Activated CD8-positive, alpha-beta memory T cell treated with anti-CD3 and anti-CD28 coated beads, Interleukin-2, amount 10 ng/mL, durations not matched to agents 7 days and 5 days (primary cell): ENCODE measurements at regions not wholly inside any gene's neighbourhood (a gene's known extent, or its start where the extent isn't known, plus 50 kb on each side); places are given as distances from the start of the nearest gene placed in this dataset.

Experiments
- ATAC-seq: fragments of 150-1000 bp; cut with Tn5 transposase; one replicate; pipeline ENCODE4 v1.10.0; 2021; ENCODE audit warnings: moderate library complexity
- CTCF ChIA-PET: fragments of 350-600 bp; sonication (Branson Sonifier 250); formaldehyde crosslinking; loops from one replicate; lab custom pipeline; 2021; ENCODE audit warnings: antibody characterized with exemption; lab: Charles Lee
- DNase-seq: peaks from one replicate; pipeline ENCODE4 v3.0.0-alpha.2; 2020
- H3K27ac Mint-ChIP-seq: one replicate; pipeline ENCODE4 v1.8.0; 2021; ENCODE audit warnings: mild to moderate bottlenecking, mixed read lengths
- H3K27me3 Mint-ChIP-seq: one replicate; pipeline ENCODE4 v1.8.0; 2021; ENCODE audit warnings: mixed read lengths
- H3K36me3 Mint-ChIP-seq: one replicate; pipeline ENCODE4 v1.8.0; 2021; ENCODE audit warnings: mild to moderate bottlenecking, mixed read lengths
- H3K4me1 Mint-ChIP-seq: one replicate; pipeline ENCODE4 v1.8.0; 2021; ENCODE audit warnings: mixed read lengths
- H3K4me3 Mint-ChIP-seq: one replicate; pipeline ENCODE4 v1.8.0; 2021; ENCODE audit warnings: mild to moderate bottlenecking, moderate library complexity, mixed read lengths
- H3K9me3 Mint-ChIP-seq: one replicate; pipeline ENCODE4 v1.8.0; 2022; ENCODE audit warnings: low read depth, mixed read lengths

- Mint-ChIP-seq H3K4me1 (no peaks in the 10 kb centered on the region), H3K27me3 (no peaks in the 10 kb centered on the region), H3K9me3 (peaks cover 3% of the 10 kb centered on the region), H3K4me3 (no peak overlapping the region), H3K36me3 (no peaks in the 10 kb centered on the region), H3K27ac (no peak overlapping the region)
- ATAC-seq = no peak
- DNase-seq = no peak
- CTCF ChIA-PET = no interaction called here
Measured at GRCh38 chr2:79275863-79276262, 116.3 kb upstream of the REG3A start.

- H3K4me1 Mint-ChIP-seq = no peaks in the 10 kb centered on the region
- H3K4me3 Mint-ChIP-seq = no peak overlapping the region
- no peaks in the 10 kb centered on the region for H3K36me3 Mint-ChIP-seq
- CTCF ChIA-PET = no interaction called here
- DNase-seq = no peak
- H3K9me3 Mint-ChIP-seq = peaks cover 6% of the 10 kb centered on the region
- H3K27ac Mint-ChIP-seq = no peak overlapping the region
- ATAC-seq = no peak
- no peaks in the 10 kb centered on the region for H3K27me3 Mint-ChIP-seq
Measured at GRCh38 chr2:79275197-79275596, 115.6 kb upstream of the REG3A start.

GRCh38 chr2:79272616-79273015 is 113.1 kb upstream of the REG3A start:
- Mint-ChIP-seq H3K4me1 (no peaks in the 10 kb centered on the region), H3K36me3 (no peaks in the 10 kb centered on the region), H3K4me3 (no peak overlapping the region)

GRCh38 chr2:79271456-79271855 is 111.9 kb upstream of the REG3A start:
- H3K27ac Mint-ChIP-seq = no peak overlapping the region
- DNase-seq = no peak
- no peaks in the 10 kb centered on the region for H3K27me3 Mint-ChIP-seq
- CTCF ChIA-PET = no interaction called here
- H3K9me3 Mint-ChIP-seq = peaks cover 6% of the 10 kb centered on the region
- H3K4me1 Mint-ChIP-seq = no peaks in the 10 kb centered on the region
- no peak for ATAC-seq
- H3K4me3 Mint-ChIP-seq = no peak overlapping the region
- no peaks in the 10 kb centered on the region for H3K36me3 Mint-ChIP-seq

More at GRCh38 chr2:79272616-79273015, 113.1 kb upstream of the REG3A start:
- H3K9me3 Mint-ChIP-seq = peaks cover 6% of the 10 kb centered on the region
- ATAC-seq (no peak), DNase-seq (no peak)
- H3K27ac Mint-ChIP-seq = no peak overlapping the region
- CTCF ChIA-PET = no interaction called here
- H3K27me3 Mint-ChIP-seq = no peaks in the 10 kb centered on the region

GRCh38 chr2:79260848-79261247 is 101.3 kb upstream of the REG3A start:
- Mint-ChIP-seq H3K36me3 (no peaks in the 10 kb centered on the region), H3K4me3 (no peak overlapping the region), H3K27ac (no peak overlapping the region), H3K9me3 (peaks cover 6% of the 10 kb centered on the region), H3K27me3 (no peaks in the 10 kb centered on the region), H3K4me1 (no peaks in the 10 kb centered on the region)
- DNase-seq (no peak), ATAC-seq (no peak)
- CTCF ChIA-PET = no interaction called here

GRCh38 chr2:79259959-79260358 is 100.4 kb upstream of the REG3A start:
- H3K27me3 Mint-ChIP-seq = no peaks in the 10 kb centered on the region
- no peaks in the 10 kb centered on the region for H3K4me1 Mint-ChIP-seq
- H3K4me3 Mint-ChIP-seq = no peak overlapping the region
- CTCF ChIA-PET = no interaction called here
- H3K27ac Mint-ChIP-seq = no peak overlapping the region
- H3K9me3 Mint-ChIP-seq = peaks cover 6% of the 10 kb centered on the region
- DNase-seq (no peak), ATAC-seq (no peak)
- H3K36me3 Mint-ChIP-seq = no peaks in the 10 kb centered on the region

GRCh38 chr2:79259296-79259695 is 99.7 kb upstream of the REG3A start:
- CTCF ChIA-PET = no interaction called here
- H3K36me3 Mint-ChIP-seq = no peaks in the 10 kb centered on the region
- H3K4me1 Mint-ChIP-seq = no peaks in the 10 kb centered on the region
- no peaks in the 10 kb centered on the region for H3K27me3 Mint-ChIP-seq
- peaks cover 6% of the 10 kb centered on the region for H3K9me3 Mint-ChIP-seq
- ATAC-seq (no peak), DNase-seq (no peak)
- no peak overlapping the region for H3K27ac Mint-ChIP-seq
- H3K4me3 Mint-ChIP-seq = no peak overlapping the region

- H3K4me1 Mint-ChIP-seq = no peaks in the 10 kb centered on the region
- no peaks in the 10 kb centered on the region for H3K9me3 Mint-ChIP-seq
- no peak for DNase-seq
- H3K4me3 Mint-ChIP-seq = no peak overlapping the region
- CTCF ChIA-PET = no interaction called here
- H3K27ac Mint-ChIP-seq = no peak overlapping the region
- H3K36me3 Mint-ChIP-seq = no peaks in the 10 kb centered on the region
- no peaks in the 10 kb centered on the region for H3K27me3 Mint-ChIP-seq
- no peak for ATAC-seq
Measured at GRCh38 chr2:79253243-79253774, 93.8 kb upstream of the REG3A start.

GRCh38 chr2:79250656-79251055 is 91.1 kb upstream of the REG3A start:
- no peak for DNase-seq
- CTCF ChIA-PET = no interaction called here
- no peak for ATAC-seq

GRCh38 chr2:79248776-79249175 is 89.2 kb upstream of the REG3A start:
- DNase-seq (no peak), ATAC-seq (no peak)
- Mint-ChIP-seq H3K27me3 (no peaks in the 10 kb centered on the region), H3K4me3 (no peak overlapping the region), H3K9me3 (peaks cover 6% of the 10 kb centered on the region), H3K27ac (no peak overlapping the region), H3K36me3 (no peaks in the 10 kb centered on the region), H3K4me1 (no peaks in the 10 kb centered on the region)
- CTCF ChIA-PET = no interaction called here

More at GRCh38 chr2:79250656-79251055, 91.1 kb upstream of the REG3A start:
- Mint-ChIP-seq H3K27me3 (no peaks in the 10 kb centered on the region), H3K4me3 (no peak overlapping the region), H3K27ac (no peak overlapping the region), H3K9me3 (peaks cover 4% of the 10 kb centered on the region), H3K36me3 (no peaks in the 10 kb centered on the region), H3K4me1 (no peaks in the 10 kb centered on the region)

GRCh38 chr2:79235135-79235534 is 75.6 kb upstream of the REG3A start:
- Mint-ChIP-seq H3K27ac (no peak overlapping the region), H3K36me3 (no peaks in the 10 kb centered on the region), H3K4me1 (no peaks in the 10 kb centered on the region), H3K27me3 (no peaks in the 10 kb centered on the region), H3K9me3 (peaks cover 2% of the 10 kb centered on the region), H3K4me3 (no peak overlapping the region)
- CTCF ChIA-PET = no interaction called here
- DNase-seq (no peak), ATAC-seq (no peak)

- H3K27me3 Mint-ChIP-seq = no peaks in the 10 kb centered on the region
- no peak for DNase-seq
- H3K4me3 Mint-ChIP-seq = no peak overlapping the region
- no peaks in the 10 kb centered on the region for H3K9me3 Mint-ChIP-seq
- H3K4me1 Mint-ChIP-seq = no peaks in the 10 kb centered on the region
- no peak for ATAC-seq
- CTCF ChIA-PET = no interaction called here
- H3K27ac Mint-ChIP-seq = no peak overlapping the region
- H3K36me3 Mint-ChIP-seq = no peaks in the 10 kb centered on the region
Measured at GRCh38 chr2:79223539-79223938, 64.0 kb upstream of the REG3A start.

GRCh38 chr2:79219383-79219988 is 59.9 kb upstream of the REG3A start:
- H3K27ac Mint-ChIP-seq = no peak overlapping the region
- peak; percentile 42 for DNase-seq

GRCh38 chr2:79210274-79210917 is 50.8 kb upstream of the REG3A start:
- no peak overlapping the region for H3K27ac Mint-ChIP-seq
- CTCF ChIA-PET = no interaction called here
- peaks cover 4% of the 10 kb centered on the region for H3K9me3 Mint-ChIP-seq
- no peaks in the 10 kb centered on the region for H3K27me3 Mint-ChIP-seq
- H3K4me3 Mint-ChIP-seq = no peak overlapping the region
- H3K4me1 Mint-ChIP-seq = no peaks in the 10 kb centered on the region
- no peak for DNase-seq
- ATAC-seq = no peak
- no peaks in the 10 kb centered on the region for H3K36me3 Mint-ChIP-seq

More at GRCh38 chr2:79219383-79219988, 59.9 kb upstream of the REG3A start:
- CTCF ChIA-PET = no interaction called here
- Mint-ChIP-seq H3K4me3 (no peak overlapping the region), H3K36me3 (no peaks in the 10 kb centered on the region), H3K27me3 (no peaks in the 10 kb centered on the region), H3K9me3 (no peaks in the 10 kb centered on the region), H3K4me1 (no peaks in the 10 kb centered on the region)
- ATAC-seq = no peak
